IMR-90 (cell line): ENCODE measurements at regions not wholly inside any gene's neighbourhood (a gene's known extent, or its start where the extent isn't known, plus 50 kb on each side); places are given as distances from the start of the nearest gene placed in this dataset.

Experiments used
- RFX5 ChIP-seq: IDR thresholded peaks from 2 replicates; pipeline ENCODE4 v1.8.0; 2012; ENCODE audit warnings: low read depth, mild to moderate bottlenecking, low read length, moderate library complexity
- SMC3 ChIP-seq: fragments of 150-350 bp; IDR thresholded peaks from 2 replicates; pipeline ENCODE4 v1.6.1; 2016; ENCODE audit warnings: low read depth, mild to moderate bottlenecking, antibody characterized with exemption, low read length, moderate library complexity
- TF ChIP-seq, protein P1 (sequence below): conservative IDR thresholded peaks from 2 replicates; pipeline ENCODE4 v1.5.1; 2012; ENCODE audit warnings: mild to moderate bottlenecking, low read depth, low read length, improper control_type of control experiment
- TF ChIP-seq, protein P2 (sequence below): fragments of 150-350 bp; IDR thresholded peaks from 2 replicates; pipeline ENCODE4 v1.6.1; 2016; ENCODE audit warnings: low read depth, mild to moderate bottlenecking, low read length, moderate library complexity, borderline replicate concordance

DNA sequence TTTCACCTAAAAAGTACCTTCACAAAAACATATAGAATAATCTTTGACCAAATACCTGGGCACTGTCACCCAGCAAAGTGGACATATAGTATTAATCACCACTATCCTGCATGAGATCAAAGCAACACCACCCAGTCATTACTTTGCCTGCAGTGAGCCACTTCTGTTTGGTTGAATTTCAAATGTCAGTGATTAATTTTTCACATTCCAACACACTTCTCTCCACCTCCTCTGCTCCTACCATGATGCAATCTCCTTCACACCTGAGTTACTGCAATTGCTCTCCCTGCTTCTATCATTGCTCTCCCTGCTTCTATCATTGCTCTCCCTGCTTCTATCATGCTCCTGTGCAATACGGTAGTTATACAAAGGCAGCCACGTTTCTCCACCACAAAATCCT is 106.1 kb upstream of the NETO1 start:
- TF ChIP-seq, protein P1, sequence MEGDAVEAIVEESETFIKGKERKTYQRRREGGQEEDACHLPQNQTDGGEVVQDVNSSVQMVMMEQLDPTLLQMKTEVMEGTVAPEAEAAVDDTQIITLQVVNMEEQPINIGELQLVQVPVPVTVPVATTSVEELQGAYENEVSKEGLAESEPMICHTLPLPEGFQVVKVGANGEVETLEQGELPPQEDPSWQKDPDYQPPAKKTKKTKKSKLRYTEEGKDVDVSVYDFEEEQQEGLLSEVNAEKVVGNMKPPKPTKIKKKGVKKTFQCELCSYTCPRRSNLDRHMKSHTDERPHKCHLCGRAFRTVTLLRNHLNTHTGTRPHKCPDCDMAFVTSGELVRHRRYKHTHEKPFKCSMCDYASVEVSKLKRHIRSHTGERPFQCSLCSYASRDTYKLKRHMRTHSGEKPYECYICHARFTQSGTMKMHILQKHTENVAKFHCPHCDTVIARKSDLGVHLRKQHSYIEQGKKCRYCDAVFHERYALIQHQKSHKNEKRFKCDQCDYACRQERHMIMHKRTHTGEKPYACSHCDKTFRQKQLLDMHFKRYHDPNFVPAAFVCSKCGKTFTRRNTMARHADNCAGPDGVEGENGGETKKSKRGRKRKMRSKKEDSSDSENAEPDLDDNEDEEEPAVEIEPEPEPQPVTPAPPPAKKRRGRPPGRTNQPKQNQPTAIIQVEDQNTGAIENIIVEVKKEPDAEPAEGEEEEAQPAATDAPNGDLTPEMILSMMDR = no peak
- TF ChIP-seq SMC3 = no peak
- TF ChIP-seq, protein P2, sequence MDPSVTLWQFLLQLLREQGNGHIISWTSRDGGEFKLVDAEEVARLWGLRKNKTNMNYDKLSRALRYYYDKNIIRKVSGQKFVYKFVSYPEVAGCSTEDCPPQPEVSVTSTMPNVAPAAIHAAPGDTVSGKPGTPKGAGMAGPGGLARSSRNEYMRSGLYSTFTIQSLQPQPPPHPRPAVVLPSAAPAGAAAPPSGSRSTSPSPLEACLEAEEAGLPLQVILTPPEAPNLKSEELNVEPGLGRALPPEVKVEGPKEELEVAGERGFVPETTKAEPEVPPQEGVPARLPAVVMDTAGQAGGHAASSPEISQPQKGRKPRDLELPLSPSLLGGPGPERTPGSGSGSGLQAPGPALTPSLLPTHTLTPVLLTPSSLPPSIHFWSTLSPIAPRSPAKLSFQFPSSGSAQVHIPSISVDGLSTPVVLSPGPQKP = no peak
- no peak for TF ChIP-seq RFX5
